ENCODE measurements at regions not wholly inside any gene's neighbourhood (a gene's known extent, or its start where the extent isn't known, plus 50 kb on each side); places are given as distances from the start of the nearest gene placed in this dataset.
"Not testable (repeated sequence)": the region's sequence is repeated elsewhere in the genome, so short reads cannot be mapped to it uniquely, and the experiment has no call there.

- CTCF ChIA-PET: no interaction called here
- Mint-ChIP-seq H3K4me3 (no peak overlapping the region), H3K36me3 (no peaks in the 10 kb centered on the region), H3K4me1 (peaks cover 2% of the 10 kb centered on the region), H3K27ac (no peak overlapping the region), H3K27me3 (no peaks in the 10 kb centered on the region), H3K9me3 (ENCODE audit: low read depth) (peaks cover 8% of the 10 kb centered on the region)
- DNase-seq (no peak), ATAC-seq (no peak)
Observed at GRCh38 chr6:155630085-155630484, 174.4 kb upstream of the NOX3 start.

- H3K27me3 Mint-ChIP-seq: no peaks in the 10 kb centered on the region
- H3K4me1 Mint-ChIP-seq: peaks cover 2% of the 10 kb centered on the region
- H3K27ac Mint-ChIP-seq: no peak overlapping the region
- DNase-seq (no peak), ATAC-seq (no peak)
- H3K36me3 Mint-ChIP-seq: no peaks in the 10 kb centered on the region
- peaks cover 8% of the 10 kb centered on the region for H3K9me3 Mint-ChIP-seq (ENCODE audit: low read depth)
- CTCF ChIA-PET: no interaction called here
- no peak overlapping the region for H3K4me3 Mint-ChIP-seq
Observed at GRCh38 chr6:155629652-155630051, 174.0 kb upstream of the NOX3 start.

- Mint-ChIP-seq H3K4me3 (no peak overlapping the region), H3K9me3 (ENCODE audit: low read depth) (peaks cover 8% of the 10 kb centered on the region), H3K27me3 (no peaks in the 10 kb centered on the region), H3K4me1 (peaks cover 2% of the 10 kb centered on the region), H3K36me3 (no peaks in the 10 kb centered on the region), H3K27ac (no peak overlapping the region)
- DNase-seq: no peak
- peak; percentile 45 for ATAC-seq
- CTCF ChIA-PET: no interaction called here
Observed at GRCh38 chr6:155628306-155628705, 172.7 kb upstream of the NOX3 start.

GRCh38 chr6:155627722-155628212 is 172.1 kb upstream of the NOX3 start:
- H3K9me3 Mint-ChIP-seq (ENCODE audit: low read depth); H3K36me3 Mint-ChIP-seq; H3K4me3 Mint-ChIP-seq; H3K4me1 Mint-ChIP-seq; DNase-seq; CTCF ChIA-PET; ATAC-seq; H3K27me3 Mint-ChIP-seq: not testable (repeated sequence)
- peak overlapping the region; percentile 22 for H3K27ac Mint-ChIP-seq

GRCh38 chr6:155623450-155624178 is 168.0 kb upstream of the NOX3 start:
- peaks cover 2% of the 10 kb centered on the region for H3K9me3 Mint-ChIP-seq (ENCODE audit: low read depth)
- ATAC-seq: no peak
- DNase-seq: no peak
- H3K4me3 Mint-ChIP-seq: no peak overlapping the region
- H3K4me1 Mint-ChIP-seq: peaks cover 2% of the 10 kb centered on the region
- no peak overlapping the region for H3K27ac Mint-ChIP-seq
- H3K27me3 Mint-ChIP-seq: no peaks in the 10 kb centered on the region
- H3K36me3 Mint-ChIP-seq: no peaks in the 10 kb centered on the region
- CTCF ChIA-PET: no interaction called here

GRCh38 chr6:155614606-155615005 is 159.0 kb upstream of the NOX3 start:
- Mint-ChIP-seq H3K4me1 (no peaks in the 10 kb centered on the region), H3K27me3 (no peaks in the 10 kb centered on the region), H3K9me3 (ENCODE audit: low read depth) (peaks cover 4% of the 10 kb centered on the region), H3K27ac (no peak overlapping the region), H3K4me3 (no peak overlapping the region), H3K36me3 (no peaks in the 10 kb centered on the region)
- CTCF ChIA-PET: no interaction called here
- DNase-seq: no peak
- ATAC-seq: no peak

GRCh38 chr6:155611742-155612141 is 156.1 kb upstream of the NOX3 start:
- ATAC-seq (no peak), DNase-seq (no peak)
- CTCF ChIA-PET: no interaction called here
- Mint-ChIP-seq H3K27ac (no peak overlapping the region), H3K9me3 (ENCODE audit: low read depth) (peaks cover 4% of the 10 kb centered on the region), H3K36me3 (no peaks in the 10 kb centered on the region), H3K4me3 (no peak overlapping the region), H3K27me3 (no peaks in the 10 kb centered on the region), H3K4me1 (no peaks in the 10 kb centered on the region)

GRCh38 chr6:155604991-155605390 is 149.4 kb upstream of the NOX3 start:
- Mint-ChIP-seq H3K27ac (no peak overlapping the region), H3K27me3 (no peaks in the 10 kb centered on the region), H3K4me1 (no peaks in the 10 kb centered on the region), H3K4me3 (no peak overlapping the region), H3K9me3 (ENCODE audit: low read depth) (peaks cover 1% of the 10 kb centered on the region), H3K36me3 (no peaks in the 10 kb centered on the region)
- CTCF ChIA-PET: no interaction called here
- no peak for DNase-seq
- no peak for ATAC-seq

GRCh38 chr6:155599561-155599960 is 143.9 kb upstream of the NOX3 start:
- Mint-ChIP-seq H3K4me3 (no peak overlapping the region), H3K27ac (no peak overlapping the region), H3K36me3 (no peaks in the 10 kb centered on the region), H3K9me3 (ENCODE audit: low read depth) (peaks cover 1% of the 10 kb centered on the region), H3K4me1 (no peaks in the 10 kb centered on the region), H3K27me3 (no peaks in the 10 kb centered on the region)
- ATAC-seq: no peak
- DNase-seq: no peak
- CTCF ChIA-PET: no interaction called here

GRCh38 chr6:155599160-155599559 is 143.5 kb upstream of the NOX3 start:
- no peaks in the 10 kb centered on the region for H3K36me3 Mint-ChIP-seq
- no peak for ATAC-seq
- no peak for DNase-seq
- H3K4me3 Mint-ChIP-seq: no peak overlapping the region
- no peaks in the 10 kb centered on the region for H3K4me1 Mint-ChIP-seq
- CTCF ChIA-PET: no interaction called here
- H3K27me3 Mint-ChIP-seq: no peaks in the 10 kb centered on the region
- no peak overlapping the region for H3K27ac Mint-ChIP-seq
- H3K9me3 Mint-ChIP-seq (ENCODE audit: low read depth): peaks cover 1% of the 10 kb centered on the region

- no peak overlapping the region for H3K27ac Mint-ChIP-seq
- no peak for DNase-seq
- no peak for ATAC-seq
- H3K36me3 Mint-ChIP-seq: no peaks in the 10 kb centered on the region
- H3K4me3 Mint-ChIP-seq: no peak overlapping the region
- CTCF ChIA-PET: no interaction called here
- no peaks in the 10 kb centered on the region for H3K9me3 Mint-ChIP-seq (ENCODE audit: low read depth)
- no peaks in the 10 kb centered on the region for H3K4me1 Mint-ChIP-seq
- no peaks in the 10 kb centered on the region for H3K27me3 Mint-ChIP-seq
Observed at GRCh38 chr6:155595284-155595683, 139.6 kb upstream of the NOX3 start.

GRCh38 chr6:155591741-155592140 is 136.1 kb upstream of the NOX3 start:
- Mint-ChIP-seq H3K9me3 (ENCODE audit: low read depth) (no peaks in the 10 kb centered on the region), H3K4me3 (no peak overlapping the region), H3K27me3 (no peaks in the 10 kb centered on the region), H3K27ac (no peak overlapping the region), H3K36me3 (no peaks in the 10 kb centered on the region), H3K4me1 (no peaks in the 10 kb centered on the region)
- CTCF ChIA-PET: no interaction called here
- ATAC-seq (no peak), DNase-seq (no peak)

- Mint-ChIP-seq H3K27ac (no peak overlapping the region), H3K4me3 (no peak overlapping the region), H3K4me1 (no peaks in the 10 kb centered on the region), H3K27me3 (no peaks in the 10 kb centered on the region), H3K9me3 (ENCODE audit: low read depth) (no peaks in the 10 kb centered on the region), H3K36me3 (no peaks in the 10 kb centered on the region)
- no peak for ATAC-seq
- DNase-seq: no peak
- CTCF ChIA-PET: no interaction called here
Observed at GRCh38 chr6:155589190-155589589, 133.6 kb upstream of the NOX3 start.

- Mint-ChIP-seq H3K36me3 (no peaks in the 10 kb centered on the region), H3K4me1 (no peaks in the 10 kb centered on the region), H3K27ac (no peak overlapping the region), H3K27me3 (no peaks in the 10 kb centered on the region), H3K4me3 (no peak overlapping the region), H3K9me3 (ENCODE audit: low read depth) (no peaks in the 10 kb centered on the region)
- no peak for ATAC-seq
- CTCF ChIA-PET: no interaction called here
- no peak for DNase-seq
Observed at GRCh38 chr6:155587817-155588216, 132.2 kb upstream of the NOX3 start.

GRCh38 chr6:155586090-155586489 is 130.5 kb upstream of the NOX3 start:
- Mint-ChIP-seq H3K4me1 (no peaks in the 10 kb centered on the region), H3K4me3 (no peak overlapping the region), H3K27ac (no peak overlapping the region), H3K27me3 (no peaks in the 10 kb centered on the region), H3K9me3 (ENCODE audit: low read depth) (no peaks in the 10 kb centered on the region), H3K36me3 (no peaks in the 10 kb centered on the region)
- DNase-seq (no peak), ATAC-seq (no peak)
- CTCF ChIA-PET: interaction anchor here (0.6 kb wide), 1 partner anchor 77 kb away, joined by 4 read pairs; no protein-coding TSS in a partner anchor

All from activated CD8-positive, alpha-beta memory T cell treated with anti-CD3 and anti-CD28 coated beads, Interleukin-2, amount 10 ng/mL, durations not matched to agents 7 days and 5 days (primary cell).